ENCODE measurements at regions not wholly inside any gene's neighbourhood (a gene's known extent, or its start where the extent isn't known, plus 50 kb on each side); places are given as distances from the start of the nearest gene placed in this dataset.

GRCh38 chrX:43564953-43565352, 91.1 kb upstream of the MAOA start:
- no peaks in the 10 kb centered on the region for H3K4me1 ChIP-seq (ENCODE audit: control insufficient read depth in 2 of 2, insufficient read depth in 2 of 2, low read length in 2 of 2)
- no peak overlapping the region for H2AFZ ChIP-seq (ENCODE audit: insufficient read depth, low read depth, low read length, poor library complexity, severe bottlenecking)
- H3K4me3 ChIP-seq (ENCODE audit: control extremely low read depth in 1 of 5, extremely low read depth in 1 of 5, insufficient read depth in 1 of 5, low read depth in 2 of 5, low read length in 4 of 5): no peak overlapping the region
- no peaks in the 10 kb centered on the region for H3K9me3 ChIP-seq (ENCODE audit: control extremely low read depth in 1 of 3, control insufficient read depth in 2 of 3, insufficient read depth in 1 of 3, low read length in 2 of 3)
- no peaks in the 10 kb centered on the region for H3K36me3 ChIP-seq (replicated peaks in 1 of 2; ENCODE audit: control extremely low read depth in 1 of 2, control insufficient read depth in 1 of 2, extremely low read depth in 1 of 2, insufficient read depth in 2 of 2, low read length in 1 of 2)
- TF ChIP-seq CTCF (IDR thresholded peaks at IDR 0.05) (no peak), EZH2 (IDR thresholded peaks at IDR 0.05; ENCODE audit: borderline replicate concordance, insufficient read depth, low read depth, low read length, poor library complexity, severe bottlenecking) (no peak)
- no peaks in the 10 kb centered on the region for H4K20me1 ChIP-seq (ENCODE audit: control insufficient read depth, insufficient read depth, low read length, poor library complexity, severe bottlenecking)
- no peak overlapping the region for H3K27ac Mint-ChIP-seq
- DNase-seq: no peak
- intact Hi-C loops (cut with micrococcal nuclease): no loop called here
- no peak overlapping the region for H3K4me3 Mint-ChIP-seq
- H3K4me1 Mint-ChIP-seq: no peaks in the 10 kb centered on the region
- CTCF ChIA-PET: no interaction called here
- H3K79me2 ChIP-seq (ENCODE audit: control insufficient read depth, insufficient read depth, low read length): no peaks in the 10 kb centered on the region
- no peaks in the 10 kb centered on the region for H3K27me3 ChIP-seq (replicated peaks in 1 of 4; ENCODE audit: control extremely low read depth in 1 of 4, control insufficient read depth in 3 of 4, insufficient read depth in 4 of 4, low read length in 3 of 4)
- H3K4me2 ChIP-seq (replicated peaks; ENCODE audit: low read depth, low read length, poor library complexity, severe bottlenecking): no peak overlapping the region
- H3K27me3 Mint-ChIP-seq: peaks cover 15% of the 10 kb centered on the region
- no peaks in the 10 kb centered on the region for H3K9me3 Mint-ChIP-seq (ENCODE audit: insufficient read depth)
- H3K9ac ChIP-seq (ENCODE audit: low read length): no peak overlapping the region
- H3K27ac ChIP-seq (ENCODE audit: low read length in 2 of 2): no peak overlapping the region
- no CpG with 5 or more reads among the region's 2 CpGs for WGBS (ENCODE audit: insufficient coverage)
- POLR2A ChIA-PET: no interaction called here
- no peak for ATAC-seq (ENCODE audit: low read depth)

- Histone ChIP-seq H3K27me3 (replicated peaks in 1 of 4; ENCODE audit: control extremely low read depth in 1 of 4, control insufficient read depth in 3 of 4, insufficient read depth in 4 of 4, low read length in 3 of 4) (no peaks in the 10 kb centered on the region), H2AFZ (ENCODE audit: insufficient read depth, low read depth, low read length, poor library complexity, severe bottlenecking) (no peak overlapping the region), H3K9ac (ENCODE audit: low read length) (no peak overlapping the region), H3K79me2 (ENCODE audit: control insufficient read depth, insufficient read depth, low read length) (no peaks in the 10 kb centered on the region), H3K9me3 (ENCODE audit: control extremely low read depth in 1 of 3, control insufficient read depth in 2 of 3, insufficient read depth in 1 of 3, low read length in 2 of 3) (no peaks in the 10 kb centered on the region), H3K4me2 (replicated peaks; ENCODE audit: low read depth, low read length, poor library complexity, severe bottlenecking) (no peak overlapping the region), H4K20me1 (ENCODE audit: control insufficient read depth, insufficient read depth, low read length, poor library complexity, severe bottlenecking) (no peaks in the 10 kb centered on the region), H3K4me1 (ENCODE audit: control insufficient read depth in 2 of 2, insufficient read depth in 2 of 2, low read length in 2 of 2) (no peaks in the 10 kb centered on the region), H3K27ac (ENCODE audit: low read length in 2 of 2) (no peak overlapping the region), H3K4me3 (ENCODE audit: control extremely low read depth in 1 of 5, extremely low read depth in 1 of 5, insufficient read depth in 1 of 5, low read depth in 2 of 5, low read length in 4 of 5) (no peak overlapping the region), H3K36me3 (replicated peaks in 1 of 2; ENCODE audit: control extremely low read depth in 1 of 2, control insufficient read depth in 1 of 2, extremely low read depth in 1 of 2, insufficient read depth in 2 of 2, low read length in 1 of 2) (no peaks in the 10 kb centered on the region)
- H3K27me3 Mint-ChIP-seq: peaks cover 15% of the 10 kb centered on the region
- H3K27ac Mint-ChIP-seq: no peak overlapping the region
- CTCF ChIA-PET: no interaction called here
- H3K9me3 Mint-ChIP-seq (ENCODE audit: insufficient read depth): no peaks in the 10 kb centered on the region
- DNase-seq: no peak
- H3K4me1 Mint-ChIP-seq: no peaks in the 10 kb centered on the region
- POLR2A ChIA-PET: no interaction called here
- TF ChIP-seq EZH2 (IDR thresholded peaks at IDR 0.05; ENCODE audit: borderline replicate concordance, insufficient read depth, low read depth, low read length, poor library complexity, severe bottlenecking) (no peak), CTCF (IDR thresholded peaks at IDR 0.05) (no peak)
- no peak for ATAC-seq (ENCODE audit: low read depth)
- intact Hi-C loops (cut with micrococcal nuclease): no loop called here
- no peak overlapping the region for H3K4me3 Mint-ChIP-seq
Measured at GRCh38 chrX:43566170-43566569, 89.9 kb upstream of the MAOA start.

All from B cell (primary cell).